Esophagus squamous epithelium (tissue), 4 donors: ENCODE measurements at regions not wholly inside any gene's neighbourhood (a gene's known extent, or its start where the extent isn't known, plus 50 kb on each side); places are given as distances from the start of the nearest gene placed in this dataset.

Source experiments
- CTCF ChIP-seq, 6 experiments: fragments of 450-650 bp in 4 of 6; fragments of 200-600 bp in 2 of 6; sonication (generic) in 2 of 6; IDR thresholded peaks; one replicate each; pipeline ENCODE4 v1.5.1; 2016 to 2019; ENCODE audit warnings: antibody characterized with exemption in 6 of 6, mild to moderate bottlenecking in 4 of 6, moderate library complexity in 4 of 6
- POLR2A ChIP-seq, 4 donors: fragments of 450-650 bp; IDR thresholded peaks; one replicate each; pipeline ENCODE4 v1.6.1; 2017; ENCODE audit warnings: antibody characterized with exemption in 4 of 4, mild to moderate bottlenecking in 4 of 4, moderate library complexity in 3 of 4

- TF ChIP-seq CTCF (IDR thresholded peaks at IDR 0.05) (no peak), POLR2A (IDR thresholded peaks at IDR 0.05) (no peak)
These were observed 216.1 kb upstream of the PMFBP1 start for GRCh38 chr16:72388007-72388406.
